ENCODE measurements at regions not wholly inside any gene's neighbourhood (a gene's known extent, or its start where the extent isn't known, plus 50 kb on each side); places are given as distances from the start of the nearest gene placed in this dataset.

DNA sequence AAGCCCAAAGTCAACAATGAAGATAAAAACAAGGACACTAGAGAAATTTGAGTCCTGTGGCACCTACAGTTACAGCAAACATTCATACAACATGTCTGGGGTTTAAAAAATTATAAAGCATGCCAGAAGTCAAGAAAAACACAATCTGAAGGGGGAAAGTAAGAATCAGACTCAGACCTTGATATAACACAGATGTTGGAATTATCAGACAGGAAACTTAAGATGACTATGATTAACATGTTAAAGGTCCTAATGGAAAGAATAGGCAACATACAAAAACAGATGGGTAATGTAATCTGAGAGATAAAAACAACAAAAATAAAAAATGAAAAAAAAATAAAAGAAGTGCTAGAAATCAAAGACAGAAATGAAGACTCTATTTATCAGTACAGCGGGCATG, 446.5 kb downstream of the SPRY1 start:
- WGBS, 2 donors = 85 to 97% methylated on average over 1 of the region's 1 CpG
- Histone ChIP-seq H3K4me3 (no peak overlapping the region), H3K27ac (peak overlapping the region in 1 of 4 donors; percentile 32), H3K27me3 (no peaks in the 10 kb centered on the region), H3K9me3 (no peaks in the 10 kb centered on the region), H3K36me3 (no peaks in the 10 kb centered on the region), H3K4me1 (peaks cover 0 to 23% (median 16%) of the 10 kb centered on the region in 4 donors)
- TF ChIP-seq POLR2A (IDR thresholded peaks at IDR 0.05) (no peak), EP300 (IDR thresholded peaks at IDR 0.05) (no peak), POLR2AphosphoS5 (IDR thresholded peaks at IDR 0.05) (no peak)
- TF ChIP-seq, protein P1, sequence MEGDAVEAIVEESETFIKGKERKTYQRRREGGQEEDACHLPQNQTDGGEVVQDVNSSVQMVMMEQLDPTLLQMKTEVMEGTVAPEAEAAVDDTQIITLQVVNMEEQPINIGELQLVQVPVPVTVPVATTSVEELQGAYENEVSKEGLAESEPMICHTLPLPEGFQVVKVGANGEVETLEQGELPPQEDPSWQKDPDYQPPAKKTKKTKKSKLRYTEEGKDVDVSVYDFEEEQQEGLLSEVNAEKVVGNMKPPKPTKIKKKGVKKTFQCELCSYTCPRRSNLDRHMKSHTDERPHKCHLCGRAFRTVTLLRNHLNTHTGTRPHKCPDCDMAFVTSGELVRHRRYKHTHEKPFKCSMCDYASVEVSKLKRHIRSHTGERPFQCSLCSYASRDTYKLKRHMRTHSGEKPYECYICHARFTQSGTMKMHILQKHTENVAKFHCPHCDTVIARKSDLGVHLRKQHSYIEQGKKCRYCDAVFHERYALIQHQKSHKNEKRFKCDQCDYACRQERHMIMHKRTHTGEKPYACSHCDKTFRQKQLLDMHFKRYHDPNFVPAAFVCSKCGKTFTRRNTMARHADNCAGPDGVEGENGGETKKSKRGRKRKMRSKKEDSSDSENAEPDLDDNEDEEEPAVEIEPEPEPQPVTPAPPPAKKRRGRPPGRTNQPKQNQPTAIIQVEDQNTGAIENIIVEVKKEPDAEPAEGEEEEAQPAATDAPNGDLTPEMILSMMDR (IDR thresholded peaks at IDR 0.05) = no peak
- intact Hi-C loops (cut with DNase I) = no loop called here
- no peak for DNase-seq

DNA sequence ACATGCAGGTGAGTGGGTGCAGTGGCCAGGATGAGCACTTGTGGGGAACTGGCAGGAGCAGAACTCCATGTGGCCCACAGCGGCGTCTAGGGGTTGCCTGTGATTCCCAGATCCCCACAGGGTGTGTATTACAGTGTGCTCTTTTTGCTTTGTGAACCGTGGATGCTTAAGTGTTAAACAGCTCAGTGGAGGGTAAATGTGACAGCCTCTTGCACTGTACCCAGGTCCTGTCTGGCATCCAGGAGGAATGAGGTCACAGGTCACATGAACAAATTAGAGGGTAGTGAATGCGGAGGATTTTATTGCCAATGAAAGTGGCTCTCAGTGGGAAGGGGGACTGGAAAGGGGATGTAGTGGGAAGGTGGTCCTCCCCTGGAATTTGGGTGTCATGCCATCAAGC, 447.8 kb downstream of the SPRY1 start:
- no peak for TF ChIP-seq POLR2AphosphoS5 (IDR thresholded peaks at IDR 0.05)
- TF ChIP-seq, protein P1 (IDR thresholded peaks at IDR 0.05) = no peak
- no peak for TF ChIP-seq POLR2A (IDR thresholded peaks at IDR 0.05)
- no peak for TF ChIP-seq EP300 (IDR thresholded peaks at IDR 0.05)
- Histone ChIP-seq H3K4me3 (no peak overlapping the region), H3K4me1 (peaks cover 0 to 23% (median 16%) of the 10 kb centered on the region in 4 donors), H3K36me3 (no peaks in the 10 kb centered on the region), H3K27ac (peak overlapping the region in 1 of 4 donors; percentile 32), H3K27me3 (no peaks in the 10 kb centered on the region), H3K9me3 (no peaks in the 10 kb centered on the region)
- WGBS, 2 donors = 90 to 95% methylated on average over 4 of the region's 4 CpGs
- no peak for DNase-seq
- intact Hi-C loops (cut with DNase I) = no loop called here

DNA sequence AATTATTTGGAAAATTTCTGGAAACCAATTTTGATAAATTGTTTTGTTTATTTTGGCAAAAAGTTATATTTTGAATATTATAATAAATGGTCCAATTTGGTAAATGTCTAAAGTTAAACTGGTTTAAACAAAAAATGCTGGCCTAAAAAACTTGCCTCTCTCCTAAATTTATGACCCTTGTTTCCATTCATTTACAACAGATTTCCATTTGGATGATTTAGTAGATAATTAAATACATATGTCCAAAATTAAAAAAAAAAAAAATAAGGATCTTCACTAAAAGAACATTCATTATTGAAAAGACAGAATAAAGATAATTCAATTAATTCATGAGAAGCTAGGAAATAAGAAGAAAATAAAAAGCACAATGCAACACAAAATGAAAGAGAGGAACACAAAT, 449.5 kb downstream of the SPRY1 start:
- H3K36me3 ChIP-seq = no peaks in the 10 kb centered on the region
- no peaks in the 10 kb centered on the region for H3K27me3 ChIP-seq
- no peak for TF ChIP-seq POLR2A (IDR thresholded peaks at IDR 0.05)
- TF ChIP-seq, protein P1 (IDR thresholded peaks at IDR 0.05) = no peak
- no peak for TF ChIP-seq EP300 (IDR thresholded peaks at IDR 0.05)
- intact Hi-C loops (cut with DNase I) = no loop called here
- H3K27ac ChIP-seq = no peak overlapping the region
- H3K4me1 ChIP-seq = peaks cover 0 to 7% (median 7%) of the 10 kb centered on the region in 4 donors
- H3K4me3 ChIP-seq = no peak overlapping the region
- no peak for DNase-seq
- H3K9me3 ChIP-seq = no peaks in the 10 kb centered on the region

DNA sequence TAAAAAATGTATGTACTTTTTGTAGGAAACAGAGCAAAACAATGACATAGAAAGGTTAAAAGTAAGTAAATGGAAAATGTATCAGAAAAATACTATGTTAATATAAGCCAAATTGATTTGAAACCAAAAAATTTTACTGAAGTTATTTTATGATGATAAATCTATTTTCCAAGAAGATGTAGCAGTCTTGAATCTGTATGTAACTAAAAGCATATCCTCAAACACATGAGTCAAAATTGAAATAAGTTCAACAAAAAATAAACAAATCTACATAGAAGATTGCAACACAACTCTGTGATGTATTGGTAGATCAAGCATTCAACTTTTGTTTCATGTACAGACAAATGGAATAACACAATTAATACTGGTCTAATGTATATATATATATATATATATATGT, 450.0 kb downstream of the SPRY1 start:
- Histone ChIP-seq H3K9me3 (no peaks in the 10 kb centered on the region), H3K36me3 (no peaks in the 10 kb centered on the region), H3K4me3 (no peak overlapping the region), H3K27me3 (no peaks in the 10 kb centered on the region), H3K4me1 (peaks cover 0 to 3% (median 2%) of the 10 kb centered on the region in 4 donors), H3K27ac (no peak overlapping the region)
- no peak for DNase-seq
- intact Hi-C loops (cut with DNase I) = no loop called here
- TF ChIP-seq EP300 (IDR thresholded peaks at IDR 0.05) = no peak
- no peak for TF ChIP-seq POLR2A (IDR thresholded peaks at IDR 0.05)
- TF ChIP-seq POLR2AphosphoS5 (IDR thresholded peaks at IDR 0.05) = no peak
- TF ChIP-seq, protein P1 (IDR thresholded peaks at IDR 0.05) = no peak

DNA sequence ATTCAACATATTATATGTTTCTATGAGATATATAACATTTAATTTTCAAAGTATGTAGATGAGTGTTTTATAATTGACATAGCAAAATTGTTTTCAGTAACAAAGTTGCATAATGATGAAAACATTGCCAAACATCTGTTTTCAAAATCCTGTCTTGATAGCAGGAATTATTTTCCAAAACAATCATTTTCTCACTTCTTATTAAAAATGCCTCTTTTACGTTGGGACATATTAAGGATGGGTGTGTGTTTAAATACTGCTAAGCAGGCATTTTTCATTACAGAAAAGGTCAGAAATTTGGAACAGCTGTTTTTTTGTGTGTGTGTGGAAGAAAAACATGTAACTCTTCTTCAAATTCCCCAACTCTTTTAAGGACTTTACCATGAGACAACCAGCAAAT, 452.0 kb downstream of the SPRY1 start:
- TF ChIP-seq, protein P1 (IDR thresholded peaks at IDR 0.05) = no peak
- TF ChIP-seq POLR2AphosphoS5 (IDR thresholded peaks at IDR 0.05) = peak in 2 of 4 donors; percentile 28
- TF ChIP-seq EP300 (IDR thresholded peaks at IDR 0.05) = no peak
- no peak for TF ChIP-seq POLR2A (IDR thresholded peaks at IDR 0.05)

More for the DNA sequence above, 452.0 kb downstream of the SPRY1 start:
- no peaks in the 10 kb centered on the region for H3K27me3 ChIP-seq
- H3K9me3 ChIP-seq = no peaks in the 10 kb centered on the region
- DNase-seq = no peak
- H3K4me3 ChIP-seq = no peak overlapping the region
- WGBS, 2 donors = 69 to 79% methylated on average over 1 of the region's 1 CpG
- no peaks in the 10 kb centered on the region for H3K4me1 ChIP-seq
- H3K36me3 ChIP-seq = no peaks in the 10 kb centered on the region
- peak overlapping the region in 2 of 4 donors; percentile 24 to 34 for H3K27ac ChIP-seq
- intact Hi-C loops (cut with DNase I) = no loop called here

Data from sigmoid colon (tissue), 6 donors.